ENCODE measurements at regions not wholly inside any gene's neighbourhood (a gene's known extent, or its start where the extent isn't known, plus 50 kb on each side); places are given as distances from the start of the nearest gene placed in this dataset.

DNA sequence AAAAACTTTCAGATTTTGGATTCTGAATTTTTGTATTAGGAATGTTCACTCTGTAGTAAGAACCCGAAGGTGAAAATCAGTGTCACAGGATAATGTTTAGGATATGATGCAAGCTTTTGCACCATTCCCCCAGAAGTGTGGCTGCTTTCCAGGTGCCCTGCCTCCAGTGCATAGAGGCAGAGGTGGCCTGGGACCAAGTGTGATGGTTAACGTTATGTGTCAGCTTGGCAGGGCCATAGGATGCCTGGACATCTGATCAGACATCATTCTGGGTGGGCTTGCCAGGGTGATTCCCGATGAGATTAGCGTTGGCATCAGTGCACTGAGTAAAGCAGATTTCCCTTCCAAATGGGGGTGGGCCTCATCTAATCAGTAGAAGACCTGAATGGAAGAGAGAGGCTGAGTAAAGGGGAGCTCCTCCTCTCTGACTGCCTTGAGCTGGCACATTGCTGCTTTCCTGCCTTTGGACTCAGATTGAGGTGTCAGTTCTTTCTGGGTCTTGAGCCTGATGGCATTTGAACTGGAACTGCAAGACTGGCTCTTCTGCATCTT, 177.4 kb upstream of the HS6ST1 start:
- TF ChIP-seq, protein P1, sequence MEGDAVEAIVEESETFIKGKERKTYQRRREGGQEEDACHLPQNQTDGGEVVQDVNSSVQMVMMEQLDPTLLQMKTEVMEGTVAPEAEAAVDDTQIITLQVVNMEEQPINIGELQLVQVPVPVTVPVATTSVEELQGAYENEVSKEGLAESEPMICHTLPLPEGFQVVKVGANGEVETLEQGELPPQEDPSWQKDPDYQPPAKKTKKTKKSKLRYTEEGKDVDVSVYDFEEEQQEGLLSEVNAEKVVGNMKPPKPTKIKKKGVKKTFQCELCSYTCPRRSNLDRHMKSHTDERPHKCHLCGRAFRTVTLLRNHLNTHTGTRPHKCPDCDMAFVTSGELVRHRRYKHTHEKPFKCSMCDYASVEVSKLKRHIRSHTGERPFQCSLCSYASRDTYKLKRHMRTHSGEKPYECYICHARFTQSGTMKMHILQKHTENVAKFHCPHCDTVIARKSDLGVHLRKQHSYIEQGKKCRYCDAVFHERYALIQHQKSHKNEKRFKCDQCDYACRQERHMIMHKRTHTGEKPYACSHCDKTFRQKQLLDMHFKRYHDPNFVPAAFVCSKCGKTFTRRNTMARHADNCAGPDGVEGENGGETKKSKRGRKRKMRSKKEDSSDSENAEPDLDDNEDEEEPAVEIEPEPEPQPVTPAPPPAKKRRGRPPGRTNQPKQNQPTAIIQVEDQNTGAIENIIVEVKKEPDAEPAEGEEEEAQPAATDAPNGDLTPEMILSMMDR (IDR thresholded peaks at IDR 0.05; ENCODE audit: low read length, missing control alignments), result no peak
- DNase-seq (ENCODE audit: low read depth), result no peak
- no peak overlapping the region for H3K4me3 ChIP-seq (replicated peaks; ENCODE audit: low read depth, low read length)

DNA sequence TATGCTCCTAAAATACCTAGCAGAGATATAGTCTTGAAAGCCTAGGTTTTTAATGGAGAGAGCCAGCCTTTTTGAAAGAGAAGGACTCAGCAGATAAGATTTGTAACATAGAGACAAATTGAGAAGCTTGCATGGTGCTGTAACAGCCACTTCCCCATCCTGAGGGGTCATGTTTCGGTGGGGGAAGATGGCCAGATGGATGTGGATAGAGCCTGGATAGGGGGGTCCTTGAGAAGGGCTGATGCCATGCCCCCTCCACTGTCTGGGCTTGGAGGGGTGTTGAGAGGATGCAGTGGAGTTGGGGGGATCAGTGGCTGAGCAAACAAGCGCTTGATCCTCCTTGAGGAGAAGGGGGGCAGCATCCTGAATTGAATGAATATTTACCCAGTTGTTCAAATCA, 178.0 kb upstream of the HS6ST1 start:
- DNase-seq (ENCODE audit: low read depth), result no peak
- TF ChIP-seq, protein P1 (IDR thresholded peaks at IDR 0.05; ENCODE audit: low read length, missing control alignments), result no peak
- no peak overlapping the region for H3K4me3 ChIP-seq (replicated peaks; ENCODE audit: low read depth, low read length)

DNA sequence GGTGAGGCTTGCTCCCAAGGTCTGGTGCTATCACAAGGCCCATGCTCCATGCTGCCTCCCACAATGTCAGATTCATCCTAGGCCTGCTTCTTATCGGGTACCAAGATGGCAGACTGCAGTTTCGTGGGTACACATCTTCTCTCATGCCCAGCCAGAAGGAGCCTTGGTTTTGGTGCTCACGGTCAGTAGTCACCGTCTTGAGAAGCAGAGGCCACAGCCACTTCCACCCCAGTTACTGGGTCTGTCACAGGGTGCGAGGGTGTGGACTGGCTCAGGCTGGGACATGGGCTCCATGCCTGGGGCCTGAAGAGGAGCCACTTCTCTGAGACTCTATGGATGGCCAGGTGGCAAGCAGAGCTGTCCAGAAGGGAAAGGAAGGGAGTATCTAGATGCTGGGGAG, 178.8 kb upstream of the HS6ST1 start:
- no peak for DNase-seq (ENCODE audit: low read depth)
- no peak overlapping the region for H3K4me3 ChIP-seq (replicated peaks; ENCODE audit: low read depth, low read length)
- TF ChIP-seq, protein P1 (IDR thresholded peaks at IDR 0.05; ENCODE audit: low read length, missing control alignments), result no peak

DNA sequence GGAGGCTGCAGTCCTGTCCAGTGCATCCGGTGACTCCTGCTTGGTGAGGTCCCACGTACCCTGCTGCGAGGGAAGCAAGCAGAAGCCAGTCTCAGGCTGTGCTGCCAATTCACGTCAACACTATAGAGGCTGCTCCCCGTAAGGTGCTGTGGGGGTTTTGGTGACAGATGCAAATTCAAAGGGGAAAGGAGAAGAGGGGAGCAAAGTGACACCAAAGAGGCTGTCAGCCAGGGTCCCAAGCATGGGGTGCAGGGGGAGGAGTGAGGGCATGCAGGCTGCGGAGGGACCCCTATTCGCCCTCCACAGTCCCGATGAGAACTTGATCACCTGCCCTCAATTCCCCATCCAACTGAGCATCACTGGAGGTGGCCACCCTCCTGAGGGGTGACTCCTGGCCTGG, 179.4 kb upstream of the HS6ST1 start:
- no peak for DNase-seq (ENCODE audit: low read depth)
- H3K4me3 ChIP-seq (replicated peaks; ENCODE audit: low read depth, low read length), result no peak overlapping the region
- TF ChIP-seq, protein P1 (IDR thresholded peaks at IDR 0.05; ENCODE audit: low read length, missing control alignments), result no peak

DNA sequence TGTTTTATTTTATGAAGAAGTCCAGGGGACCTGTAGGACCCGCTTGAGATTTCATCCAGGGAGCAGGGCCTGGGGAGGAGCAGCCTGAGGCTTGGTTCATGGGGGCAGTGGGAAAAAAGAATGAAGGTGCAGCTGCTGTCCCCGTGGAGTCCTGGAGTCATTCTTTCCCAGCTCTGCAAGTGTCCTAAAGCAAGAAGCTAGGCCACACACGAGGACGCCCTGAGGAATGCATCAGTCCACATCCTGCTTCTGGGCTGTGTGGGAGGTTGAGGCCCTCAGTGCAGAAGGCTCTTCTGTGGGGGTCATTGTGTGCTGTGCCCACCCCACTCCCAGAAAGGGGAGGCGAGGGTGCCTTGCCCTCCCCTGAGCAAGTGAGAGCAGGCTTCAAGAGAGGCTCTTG, 179.9 kb upstream of the HS6ST1 start:
- TF ChIP-seq, protein P1 (IDR thresholded peaks at IDR 0.05; ENCODE audit: low read length, missing control alignments), result no peak
- DNase-seq (ENCODE audit: low read depth), result no peak
- no peak overlapping the region for H3K4me3 ChIP-seq (replicated peaks; ENCODE audit: low read depth, low read length)

DNA sequence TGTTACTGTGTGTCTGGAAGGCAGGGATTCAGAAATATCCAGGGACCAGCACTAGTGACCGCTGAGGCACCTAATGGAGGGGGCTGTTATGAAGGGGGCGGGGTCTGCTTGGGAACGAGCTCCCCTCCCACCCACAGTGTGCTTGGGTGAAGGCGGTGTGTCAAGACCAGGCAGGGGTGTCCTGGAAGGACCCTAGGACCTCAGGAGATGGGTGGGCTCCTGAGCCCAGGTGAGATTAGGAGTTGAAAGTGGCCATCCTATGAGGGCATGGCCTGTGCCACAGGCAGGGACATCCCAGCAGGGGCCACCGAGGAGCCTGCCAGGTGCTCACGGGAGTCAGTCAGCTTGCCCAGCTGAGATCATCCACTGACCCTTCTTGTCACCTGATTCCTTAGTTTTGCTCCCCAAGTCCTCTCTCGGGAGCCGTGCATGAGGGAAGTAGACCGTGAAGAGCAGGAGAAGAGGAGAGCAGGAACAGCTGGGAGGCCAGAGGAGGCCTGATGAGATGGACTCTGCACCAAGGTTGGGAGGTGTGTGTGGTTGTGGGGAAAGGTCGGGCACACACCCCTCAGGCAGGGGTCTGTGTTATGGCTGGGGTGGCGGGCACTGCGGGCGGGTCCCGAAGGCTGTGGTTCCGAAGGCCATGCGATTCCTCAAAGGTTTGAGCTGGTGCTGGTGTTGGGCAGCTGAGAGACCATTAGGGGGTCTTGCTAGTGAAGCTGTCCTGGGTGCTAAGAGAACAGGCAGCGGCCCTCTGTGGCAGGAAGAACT, 180.9 kb upstream of the HS6ST1 start:
- TF ChIP-seq, protein P1 (IDR thresholded peaks at IDR 0.05; ENCODE audit: low read length, missing control alignments), result no peak
- no peak overlapping the region for H3K4me3 ChIP-seq (replicated peaks; ENCODE audit: low read depth, low read length)
- no peak for DNase-seq (ENCODE audit: low read depth)
